ENCODE measurements at regions not wholly inside any gene's neighbourhood (a gene's known extent, or its start where the extent isn't known, plus 50 kb on each side); places are given as distances from the start of the nearest gene placed in this dataset.

DNA sequence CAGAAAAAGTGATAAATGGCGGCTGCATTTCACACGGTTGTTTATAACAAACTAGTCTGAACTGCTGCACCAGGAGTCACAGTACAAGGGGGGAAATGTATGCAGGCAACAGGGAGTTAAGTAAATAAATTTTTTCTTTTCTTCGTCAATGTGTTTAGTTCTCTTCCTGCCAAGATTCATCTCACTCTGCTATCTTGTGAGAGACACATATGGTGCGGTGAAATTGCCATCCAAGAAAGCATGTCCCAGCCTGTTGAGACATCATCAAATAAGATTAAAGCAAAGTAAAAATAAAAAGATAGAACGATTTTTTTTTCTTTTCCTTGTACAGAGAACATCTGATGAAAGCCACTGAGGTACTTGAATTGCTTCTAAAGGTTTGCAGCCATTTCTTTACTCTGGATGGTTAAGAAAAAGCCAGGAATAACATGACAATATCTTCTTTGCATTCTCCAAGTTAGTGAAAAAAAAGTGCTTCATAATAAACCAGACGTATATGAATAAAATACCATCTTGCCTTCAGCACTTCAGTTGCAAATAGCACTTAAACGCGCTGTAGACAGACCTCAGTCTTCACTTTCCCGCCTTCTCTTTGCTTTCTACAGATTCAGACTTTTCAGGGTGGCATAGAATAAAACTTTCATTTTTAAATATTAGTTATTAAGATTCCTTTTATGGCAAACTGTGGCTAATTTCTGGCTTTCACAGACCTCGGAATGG, 506.2 kb upstream of the ZFHX3 start:
- TF ChIP-seq, protein P1, sequence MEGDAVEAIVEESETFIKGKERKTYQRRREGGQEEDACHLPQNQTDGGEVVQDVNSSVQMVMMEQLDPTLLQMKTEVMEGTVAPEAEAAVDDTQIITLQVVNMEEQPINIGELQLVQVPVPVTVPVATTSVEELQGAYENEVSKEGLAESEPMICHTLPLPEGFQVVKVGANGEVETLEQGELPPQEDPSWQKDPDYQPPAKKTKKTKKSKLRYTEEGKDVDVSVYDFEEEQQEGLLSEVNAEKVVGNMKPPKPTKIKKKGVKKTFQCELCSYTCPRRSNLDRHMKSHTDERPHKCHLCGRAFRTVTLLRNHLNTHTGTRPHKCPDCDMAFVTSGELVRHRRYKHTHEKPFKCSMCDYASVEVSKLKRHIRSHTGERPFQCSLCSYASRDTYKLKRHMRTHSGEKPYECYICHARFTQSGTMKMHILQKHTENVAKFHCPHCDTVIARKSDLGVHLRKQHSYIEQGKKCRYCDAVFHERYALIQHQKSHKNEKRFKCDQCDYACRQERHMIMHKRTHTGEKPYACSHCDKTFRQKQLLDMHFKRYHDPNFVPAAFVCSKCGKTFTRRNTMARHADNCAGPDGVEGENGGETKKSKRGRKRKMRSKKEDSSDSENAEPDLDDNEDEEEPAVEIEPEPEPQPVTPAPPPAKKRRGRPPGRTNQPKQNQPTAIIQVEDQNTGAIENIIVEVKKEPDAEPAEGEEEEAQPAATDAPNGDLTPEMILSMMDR (conservative IDR thresholded peaks at IDR 0.05; ENCODE audit: low read depth in 2 of 2) = no peak
- TF ChIP-seq EZH2 (IDR thresholded peaks at IDR 0.05; ENCODE audit: low read depth, unreplicated experiment) (no peak), JUNB (IDR thresholded peaks at IDR 0.05; ENCODE audit: unreplicated experiment) (no peak), POLR2AphosphoS5 (IDR thresholded peaks at IDR 0.05; ENCODE audit: low read depth) (no peak), EZH2phosphoT487 (IDR thresholded peaks at IDR 0.05; ENCODE audit: unreplicated experiment) (no peak), REST (IDR thresholded peaks at IDR 0.05; ENCODE audit: unreplicated experiment) (no peak), CREB1 (CRISPR knock-in tag; IDR thresholded peaks at IDR 0.05; ENCODE audit: low read depth) (no peak), ZNF331 (CRISPR knock-in tag; IDR thresholded peaks at IDR 0.05; ENCODE audit: low read depth) (no peak)
